GM18498 (cell line): ENCODE measurements at regions not wholly inside any gene's neighbourhood (a gene's known extent, or its start where the extent isn't known, plus 50 kb on each side); places are given as distances from the start of the nearest gene placed in this dataset.
"Not testable (repeated sequence)": the region's sequence is repeated elsewhere in the genome, so short reads cannot be mapped to it uniquely, and the experiment has no call there.

ENCODE experiments used
- ATAC-seq: cut with Tn5 transposase; IDR thresholded peaks from one replicate; pipeline ENCODE4 v1.9.1; 2021; ENCODE audit warnings: mild to moderate bottlenecking, moderate library complexity; ENCODE audit not compliant: unreplicated experiment

- ATAC-seq, result no peak
Observed at GRCh38 chr7:12002428-12002827, 170.4 kb upstream of the THSD7A start.

- no peak for ATAC-seq
Observed at GRCh38 chr7:12004581-12004980, 172.6 kb upstream of the THSD7A start.

DNA sequence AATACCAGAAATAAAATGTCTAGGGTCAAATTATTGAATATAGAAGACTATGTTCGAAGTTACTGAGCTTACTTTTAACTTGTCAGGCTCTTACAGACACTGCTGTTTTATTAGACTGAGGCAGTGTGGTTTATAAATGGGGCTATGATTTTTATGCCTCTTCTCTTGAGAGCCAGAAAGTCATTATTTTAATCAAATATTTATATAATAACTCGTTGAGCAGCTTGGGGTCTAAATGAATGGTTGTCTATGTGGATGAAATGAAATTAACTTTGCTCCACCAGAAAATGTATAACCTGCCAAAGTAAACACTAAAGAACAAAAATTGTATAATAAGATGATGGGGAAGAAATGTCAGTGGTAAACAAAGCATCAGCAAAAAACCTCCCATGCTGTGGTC is 175.6 kb upstream of the THSD7A start:
- ATAC-seq, result no peak

GRCh38 chr7:12013983-12014382 is 182.0 kb upstream of the THSD7A start:
- ATAC-seq, result no peak

- ATAC-seq, result no peak
Observed at GRCh38 chr7:12016439-12016838, 184.4 kb upstream of the THSD7A start.

- no peak for ATAC-seq
Observed at GRCh38 chr7:12017046-12017445, 185.0 kb upstream of the THSD7A start.

DNA sequence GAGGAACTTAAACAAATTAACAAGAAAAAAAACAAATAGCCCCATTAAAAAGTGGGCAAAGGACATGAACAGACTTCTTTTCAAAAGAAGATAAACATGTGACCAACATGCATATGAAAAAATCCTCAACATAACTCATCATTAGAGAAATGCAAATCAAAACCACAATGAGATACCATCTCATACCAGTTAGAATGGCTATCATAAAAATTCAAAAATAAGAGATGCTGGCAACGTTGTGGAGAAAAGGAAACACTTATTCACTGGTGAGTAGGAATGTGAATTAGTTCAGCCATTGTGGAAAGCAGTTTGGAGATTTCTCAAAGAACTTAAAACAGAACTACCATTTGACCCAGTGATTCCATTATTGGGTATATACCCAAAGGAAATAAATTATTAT is 189.1 kb upstream of the TMEM106B start:
- ATAC-seq, result not testable (repeated sequence)

DNA sequence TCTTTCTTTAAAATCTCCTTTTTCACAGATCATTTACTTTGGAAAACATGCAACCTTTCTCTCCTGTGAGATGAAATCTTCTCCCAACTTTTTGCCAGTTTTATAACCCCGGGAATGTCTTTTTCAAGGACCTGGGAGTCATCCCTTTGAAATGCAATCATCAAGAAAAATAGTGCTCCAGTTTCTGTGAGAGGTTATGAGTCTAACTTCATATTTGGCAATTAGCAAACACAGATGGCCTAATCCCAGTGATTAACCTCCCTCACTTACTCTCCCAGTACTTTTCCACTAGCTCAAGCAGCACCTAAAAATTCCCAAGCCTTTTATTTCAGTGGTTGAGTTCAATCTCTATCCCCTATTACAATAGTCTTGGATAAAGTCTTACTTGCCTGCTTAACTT is 185.8 kb upstream of the TMEM106B start:
- ATAC-seq, result no peak

DNA sequence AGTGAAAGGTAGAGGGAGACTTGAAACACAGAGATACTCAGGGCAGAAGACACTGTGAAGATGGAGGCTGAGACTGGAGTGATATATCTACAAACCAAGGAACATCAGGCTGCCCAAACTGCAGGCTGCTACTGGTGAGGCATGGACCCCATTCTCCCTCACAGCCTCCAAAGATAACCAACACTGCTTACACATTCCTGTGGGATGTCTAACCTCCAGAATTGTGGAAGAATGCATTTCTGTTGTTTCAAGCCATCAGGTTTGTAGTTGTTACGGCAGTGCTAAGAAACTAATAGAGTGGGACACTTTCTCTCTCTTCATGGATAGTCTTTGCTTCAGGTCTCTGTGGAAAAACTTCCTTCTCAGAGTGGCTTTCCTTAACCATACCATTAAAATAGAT is 182.6 kb upstream of the TMEM106B start:
- ATAC-seq, result no peak

DNA sequence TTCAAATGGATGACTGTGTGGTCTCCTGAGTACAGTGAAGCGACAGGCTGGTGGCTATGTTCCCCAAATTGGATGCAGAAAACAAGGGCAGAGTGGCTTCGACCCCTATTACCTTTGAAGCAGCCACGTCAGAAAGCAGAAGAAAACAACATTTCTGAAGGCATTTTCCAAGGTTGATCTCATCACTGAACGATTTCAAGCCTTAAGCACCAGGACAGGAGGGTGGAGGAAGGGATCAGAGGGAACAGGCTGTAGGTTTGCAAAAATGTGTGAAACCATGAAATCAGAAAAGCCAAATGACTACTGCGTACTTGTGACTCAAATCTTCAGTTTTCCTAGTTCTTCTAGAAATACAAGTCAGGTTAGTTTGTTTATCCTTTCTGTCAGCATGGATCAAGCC is 181.0 kb upstream of the TMEM106B start:
- no peak for ATAC-seq

GRCh38 chr7:12031186-12031585 is 179.9 kb upstream of the TMEM106B start:
- ATAC-seq, result no peak

GRCh38 chr7:12031638-12032037 is 179.5 kb upstream of the TMEM106B start:
- no peak for ATAC-seq

DNA sequence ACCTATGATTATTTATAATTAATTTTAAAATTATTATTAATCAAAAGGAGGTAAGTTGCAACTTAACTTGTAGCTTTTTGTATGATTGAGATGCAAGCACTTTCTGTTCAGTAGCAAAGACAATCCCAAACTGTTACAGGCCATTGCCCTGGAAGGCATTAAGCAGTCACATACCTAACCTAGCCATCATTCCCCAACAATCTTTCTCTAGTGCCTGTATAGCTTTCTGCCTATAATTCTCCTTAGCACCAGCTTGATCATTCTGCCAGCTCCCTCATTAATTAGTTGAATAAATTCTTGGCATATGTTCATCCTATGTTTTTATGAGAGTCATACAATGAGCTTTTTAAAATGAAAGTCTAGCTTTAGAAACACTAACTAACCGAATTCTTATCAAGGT is 178.9 kb upstream of the TMEM106B start:
- ATAC-seq, result no peak

DNA sequence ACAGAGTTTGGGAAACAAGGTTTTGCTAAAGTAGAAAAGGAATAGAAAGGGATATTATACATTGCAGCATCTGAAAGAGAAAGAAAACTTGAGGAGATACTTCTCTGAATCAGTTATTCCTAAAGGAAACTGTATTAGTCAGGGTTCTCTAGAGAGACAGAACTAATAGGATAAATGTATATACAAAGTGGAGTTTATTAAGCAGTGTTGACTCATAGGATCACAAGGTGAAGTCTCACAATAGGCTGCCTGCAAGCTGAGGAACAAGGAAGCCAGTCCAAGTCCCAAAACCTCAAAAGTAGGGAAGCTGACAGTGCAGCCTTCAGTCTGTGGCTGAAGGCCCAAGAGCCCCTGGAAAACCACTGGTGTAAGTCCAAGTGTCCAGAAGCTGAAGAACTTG is 167.6 kb upstream of the TMEM106B start:
- ATAC-seq, result not testable (repeated sequence)

DNA sequence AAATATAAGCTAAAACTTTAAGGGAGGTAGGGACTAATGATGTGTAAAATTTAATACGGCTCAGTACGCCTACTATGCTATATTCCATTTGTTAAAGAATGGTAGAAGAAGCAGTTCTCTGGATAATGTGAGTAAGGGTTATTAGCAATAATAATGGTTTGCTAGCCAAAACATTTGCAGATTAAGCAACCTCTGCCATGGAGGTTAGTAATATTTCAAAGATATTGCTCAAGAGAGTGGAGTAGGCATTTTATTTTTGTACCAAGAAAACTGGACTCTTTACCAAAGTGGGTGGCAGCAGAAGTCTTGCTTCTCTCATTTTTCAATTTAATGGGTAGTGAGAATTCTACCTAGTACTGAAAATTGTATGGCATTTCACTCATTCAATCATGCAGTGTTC is 158.9 kb upstream of the TMEM106B start:
- no peak for ATAC-seq

DNA sequence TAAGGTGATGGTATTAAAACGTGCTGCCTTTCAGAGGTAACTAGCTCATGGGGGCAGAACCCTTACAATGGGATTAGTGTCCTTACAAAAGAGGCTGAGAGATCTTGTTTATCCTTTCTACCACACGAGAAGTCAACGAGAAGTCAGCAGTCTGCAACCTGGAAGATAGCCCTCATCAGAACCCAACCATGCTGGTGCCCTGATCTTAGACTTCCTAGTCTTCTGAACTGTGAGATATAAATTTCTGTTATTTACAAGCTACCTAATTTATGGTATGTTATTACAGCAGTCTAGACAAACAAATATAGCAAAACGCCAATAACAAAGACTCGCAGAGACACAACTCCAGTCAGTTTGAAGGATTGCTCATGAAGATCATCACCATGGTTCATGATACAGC is 157.5 kb upstream of the TMEM106B start:
- no peak for ATAC-seq

GRCh38 chr7:12054830-12055229 is 156.3 kb upstream of the TMEM106B start:
- ATAC-seq, result no peak

GRCh38 chr7:12056381-12056780 is 154.7 kb upstream of the TMEM106B start:
- ATAC-seq, result no peak

- no peak for ATAC-seq
Observed at GRCh38 chr7:12056977-12057376, 154.1 kb upstream of the TMEM106B start.

DNA sequence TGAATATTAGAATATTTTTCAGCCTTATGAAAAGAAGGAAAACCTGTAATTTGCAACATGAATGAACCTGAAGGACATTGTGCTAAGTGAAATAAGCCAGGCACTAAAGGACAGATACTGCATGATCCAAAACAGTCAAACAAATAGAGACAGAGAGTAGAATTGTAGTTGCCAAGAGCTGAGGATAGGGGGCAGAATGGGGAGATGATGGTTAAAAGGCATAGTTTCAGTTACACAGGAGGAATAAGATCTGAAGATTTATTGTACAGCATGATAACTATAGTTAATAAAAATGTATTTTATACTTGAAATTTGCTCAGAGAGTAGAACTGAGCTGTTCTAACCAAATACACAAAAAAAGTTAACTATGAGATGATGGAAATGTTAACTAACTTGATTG is 149.0 kb upstream of the TMEM106B start:
- ATAC-seq, result peak; percentile 46

DNA sequence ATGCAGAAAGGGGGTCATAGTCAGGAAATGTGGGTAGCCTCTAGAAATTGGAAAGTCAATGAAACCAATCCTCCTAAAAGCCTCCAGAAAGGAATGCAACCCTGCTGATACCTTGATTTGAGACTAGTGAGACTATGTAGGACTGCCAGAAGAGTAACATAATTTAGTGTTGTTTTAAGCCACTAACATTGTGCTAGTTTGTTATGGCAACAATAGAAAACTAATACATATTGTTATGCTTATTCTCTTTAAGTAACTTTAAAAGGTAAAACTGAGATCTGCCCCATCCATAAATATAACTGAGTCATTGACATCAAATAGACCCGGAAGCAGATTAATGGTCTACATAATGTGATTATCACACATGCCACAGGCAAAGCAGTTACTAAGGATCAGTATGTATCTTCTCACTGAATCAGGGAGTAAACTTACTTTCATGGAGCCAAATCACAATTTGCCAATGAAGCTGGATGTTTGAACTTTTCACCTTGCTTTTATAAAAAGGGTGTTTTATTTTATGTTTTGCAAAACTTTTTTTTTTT is 146.4 kb upstream of the TMEM106B start:
- no peak for ATAC-seq

GRCh38 chr7:12066004-12066403 is 145.1 kb upstream of the TMEM106B start:
- no peak for ATAC-seq

GRCh38 chr7:12066521-12066920 is 144.6 kb upstream of the TMEM106B start:
- ATAC-seq, result no peak
